ENCODE measurements at regions not wholly inside any gene's neighbourhood (a gene's known extent, or its start where the extent isn't known, plus 50 kb on each side); places are given as distances from the start of the nearest gene placed in this dataset.
A peak's percentile ranks its signal among the peaks of the same experiment; 100 is the strongest.
"Not testable (repeated sequence)": the region's sequence is repeated elsewhere in the genome, so short reads cannot be mapped to it uniquely, and the experiment has no call there.

DNA sequence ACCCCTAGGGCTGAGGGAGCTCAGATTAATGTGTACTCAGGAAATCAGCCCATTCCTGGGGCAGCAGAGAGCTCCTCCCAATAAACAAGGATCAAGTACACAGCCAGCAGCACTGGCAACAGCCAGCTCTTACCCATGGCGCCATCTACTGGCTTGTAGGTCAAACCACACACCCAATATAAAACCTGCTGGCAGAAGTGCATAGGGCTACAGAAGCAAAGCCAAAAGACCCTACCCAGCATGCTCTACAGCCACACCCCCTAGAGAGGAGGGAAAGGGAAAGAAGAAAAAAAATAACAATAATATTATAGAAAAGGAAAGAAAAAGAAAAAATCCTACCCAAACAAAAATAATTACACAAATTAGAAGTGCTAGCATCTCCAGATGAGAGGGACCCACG lies 127.5 kb upstream of the PABPC3 start:
- peak; percentile 55 for DNase-seq (ENCODE audit: low spot score)
- POLR2A ChIA-PET (ENCODE audit: low non-redundant PET), result interaction anchor here (0.6 kb wide), 1 partner anchor 275 kb away, joined by 3 read pairs; no protein-coding TSS in a partner anchor
- H3K9me3 ChIP-seq (ENCODE audit: low read depth, low read length, poor library complexity, severe bottlenecking); H3K36me3 ChIP-seq (ENCODE audit: insufficient read depth, low read length, poor library complexity, severe bottlenecking); intact Hi-C loops (cut with micrococcal nuclease; ENCODE audit: unreplicated experiment); BruUV-seq (replicated peaks); H3K4me1 ChIP-seq (ENCODE audit: insufficient read depth, low read length, poor library complexity, severe bottlenecking); H3K27ac ChIP-seq (ENCODE audit: low read depth, low read length, poor library complexity, severe bottlenecking); H3K27me3 ChIP-seq (replicated peaks; ENCODE audit: insufficient read depth, low read depth, low read length, poor library complexity): not testable (repeated sequence)
- CTCF ChIA-PET, result interaction anchor here (1.4 kb wide), 1 partner anchor 103 kb away, joined by 3 read pairs; no protein-coding TSS in a partner anchor
- TF ChIP-seq, protein P1, sequence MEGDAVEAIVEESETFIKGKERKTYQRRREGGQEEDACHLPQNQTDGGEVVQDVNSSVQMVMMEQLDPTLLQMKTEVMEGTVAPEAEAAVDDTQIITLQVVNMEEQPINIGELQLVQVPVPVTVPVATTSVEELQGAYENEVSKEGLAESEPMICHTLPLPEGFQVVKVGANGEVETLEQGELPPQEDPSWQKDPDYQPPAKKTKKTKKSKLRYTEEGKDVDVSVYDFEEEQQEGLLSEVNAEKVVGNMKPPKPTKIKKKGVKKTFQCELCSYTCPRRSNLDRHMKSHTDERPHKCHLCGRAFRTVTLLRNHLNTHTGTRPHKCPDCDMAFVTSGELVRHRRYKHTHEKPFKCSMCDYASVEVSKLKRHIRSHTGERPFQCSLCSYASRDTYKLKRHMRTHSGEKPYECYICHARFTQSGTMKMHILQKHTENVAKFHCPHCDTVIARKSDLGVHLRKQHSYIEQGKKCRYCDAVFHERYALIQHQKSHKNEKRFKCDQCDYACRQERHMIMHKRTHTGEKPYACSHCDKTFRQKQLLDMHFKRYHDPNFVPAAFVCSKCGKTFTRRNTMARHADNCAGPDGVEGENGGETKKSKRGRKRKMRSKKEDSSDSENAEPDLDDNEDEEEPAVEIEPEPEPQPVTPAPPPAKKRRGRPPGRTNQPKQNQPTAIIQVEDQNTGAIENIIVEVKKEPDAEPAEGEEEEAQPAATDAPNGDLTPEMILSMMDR (conservative IDR thresholded peaks at IDR 0.05; ENCODE audit: low read depth, low read length), result peak; percentile 53; the same call in 1 of the 2 replicates
- peak overlapping the region; percentile 47 for H3K4me3 ChIP-seq (ENCODE audit: low read depth, low read length, poor library complexity, severe bottlenecking)

DNA sequence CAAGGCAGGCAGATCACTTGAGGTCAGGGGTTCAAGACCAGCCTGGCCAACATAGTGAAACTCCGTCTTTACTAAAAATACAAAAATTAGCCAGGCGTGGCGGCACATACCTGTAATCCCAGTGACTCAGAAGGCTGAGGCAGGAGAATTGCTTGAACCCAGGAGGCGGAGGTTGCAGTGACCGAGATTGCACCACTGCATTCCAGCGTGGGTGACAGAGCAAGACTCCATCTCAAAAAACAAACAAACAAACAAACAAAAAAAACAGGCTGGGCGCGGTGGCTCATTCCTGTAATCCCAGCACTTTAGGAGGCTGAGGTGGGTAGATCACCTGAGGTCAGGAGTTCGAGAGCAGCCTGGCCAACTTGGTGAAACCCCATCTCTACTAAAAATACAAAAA lies 122.8 kb upstream of the PABPC3 start:
- H3K27me3 ChIP-seq (replicated peaks; ENCODE audit: insufficient read depth, low read depth, low read length, poor library complexity); H3K9me3 ChIP-seq (ENCODE audit: low read depth, low read length, poor library complexity, severe bottlenecking); POLR2A ChIA-PET (ENCODE audit: low non-redundant PET); DNase-seq (ENCODE audit: low spot score); intact Hi-C loops (cut with micrococcal nuclease; ENCODE audit: unreplicated experiment); H3K4me3 ChIP-seq (ENCODE audit: low read depth, low read length, poor library complexity, severe bottlenecking); CTCF ChIA-PET; H3K27ac ChIP-seq (ENCODE audit: low read depth, low read length, poor library complexity, severe bottlenecking); BruUV-seq (replicated peaks); H3K4me1 ChIP-seq (ENCODE audit: insufficient read depth, low read length, poor library complexity, severe bottlenecking); H3K36me3 ChIP-seq (ENCODE audit: insufficient read depth, low read length, poor library complexity, severe bottlenecking): not testable (repeated sequence)

DNA sequence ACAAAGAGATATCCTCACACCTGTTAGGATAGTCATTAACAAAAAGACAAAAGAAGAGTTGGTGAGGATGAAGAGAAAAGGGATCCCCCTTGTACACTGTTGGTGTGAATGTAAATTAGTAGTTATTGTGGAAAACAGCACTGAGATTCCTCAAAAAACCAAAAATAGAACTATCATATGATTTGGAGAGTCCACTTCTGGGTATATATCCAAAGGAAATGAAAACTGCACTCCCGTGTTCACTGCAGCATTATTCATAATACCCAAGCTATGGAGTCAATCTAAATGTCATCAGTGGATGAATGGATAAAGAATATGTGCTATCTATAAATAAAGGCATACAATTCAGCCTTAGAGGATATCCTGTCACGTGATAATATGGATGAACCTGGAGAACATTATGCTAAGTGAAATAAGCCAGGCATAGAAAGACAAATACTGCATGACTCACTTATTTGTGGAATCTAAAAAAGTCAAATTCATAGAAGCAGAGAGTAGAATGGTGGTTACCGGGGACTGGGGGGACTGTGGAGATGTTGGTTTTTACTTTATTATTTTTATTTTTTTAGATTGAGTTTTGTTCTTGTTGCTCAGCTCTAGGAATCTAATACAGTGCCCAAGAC lies 114.6 kb upstream of the PABPC3 start:
- H3K4me1 ChIP-seq (ENCODE audit: insufficient read depth, low read length, poor library complexity, severe bottlenecking); CTCF ChIA-PET; DNase-seq (ENCODE audit: low spot score); H3K27ac ChIP-seq (ENCODE audit: low read depth, low read length, poor library complexity, severe bottlenecking); POLR2A ChIA-PET (ENCODE audit: low non-redundant PET); H3K27me3 ChIP-seq (replicated peaks; ENCODE audit: insufficient read depth, low read depth, low read length, poor library complexity); intact Hi-C loops (cut with micrococcal nuclease; ENCODE audit: unreplicated experiment); H3K36me3 ChIP-seq (ENCODE audit: insufficient read depth, low read length, poor library complexity, severe bottlenecking); H3K4me3 ChIP-seq (ENCODE audit: low read depth, low read length, poor library complexity, severe bottlenecking); BruUV-seq (replicated peaks); H3K9me3 ChIP-seq (ENCODE audit: low read depth, low read length, poor library complexity, severe bottlenecking): not testable (repeated sequence)

DNA sequence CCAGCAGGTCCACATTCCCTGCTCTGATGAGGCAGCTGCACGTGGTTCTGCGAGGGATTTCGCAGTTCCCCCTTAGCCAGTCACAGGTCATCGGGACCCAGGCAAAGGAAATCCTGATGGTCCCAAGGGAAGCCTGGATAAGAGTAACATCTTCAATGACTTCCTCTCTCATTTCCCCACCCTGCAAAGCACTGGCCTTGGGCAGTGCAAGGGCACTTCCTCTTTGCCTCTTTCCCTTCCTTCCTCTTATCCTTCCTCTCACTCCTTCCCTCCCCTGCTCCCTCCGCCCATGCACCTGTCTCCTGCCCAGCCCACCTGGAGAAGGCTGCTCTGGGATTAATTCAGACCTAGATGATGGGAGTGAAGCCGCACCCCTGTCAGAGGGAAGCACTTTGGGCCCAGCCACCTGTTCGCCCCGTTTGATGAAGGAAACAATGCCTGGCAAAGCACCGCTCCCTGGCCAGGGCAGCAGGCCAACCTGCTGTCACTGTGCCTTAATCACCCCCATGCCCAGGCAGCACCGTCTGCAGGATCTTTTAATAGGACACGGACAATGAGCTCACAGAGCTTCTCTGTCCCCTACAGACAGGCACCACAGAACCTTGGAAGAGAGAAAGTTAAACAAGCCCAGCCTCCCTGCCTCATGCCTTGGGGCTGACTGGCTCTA lies 113.5 kb upstream of the PABPC3 start:
- no TSS peak for BruUV-seq (replicated peaks)
- Histone ChIP-seq H3K27ac (ENCODE audit: low read depth, low read length, poor library complexity, severe bottlenecking) (no peak overlapping the region), H3K4me1 (ENCODE audit: insufficient read depth, low read length, poor library complexity, severe bottlenecking) (no peaks in the 10 kb centered on the region), H3K36me3 (ENCODE audit: insufficient read depth, low read length, poor library complexity, severe bottlenecking) (no peaks in the 10 kb centered on the region), H3K4me3 (ENCODE audit: low read depth, low read length, poor library complexity, severe bottlenecking) (no peak overlapping the region), H3K9me3 (ENCODE audit: low read depth, low read length, poor library complexity, severe bottlenecking) (no peaks in the 10 kb centered on the region), H3K27me3 (replicated peaks; ENCODE audit: insufficient read depth, low read depth, low read length, poor library complexity) (no peaks in the 10 kb centered on the region)
- intact Hi-C loops (cut with micrococcal nuclease; ENCODE audit: unreplicated experiment), result no loop called here
- no peak for DNase-seq (ENCODE audit: low spot score)
- CTCF ChIA-PET, result no interaction called here
- TF ChIP-seq EZH2 (IDR thresholded peaks at IDR 0.05; ENCODE audit: borderline replicate concordance, low read depth, low read length, poor library complexity, severe bottlenecking), result no peak
- TF ChIP-seq, protein P1 (conservative IDR thresholded peaks at IDR 0.05; ENCODE audit: low read depth, low read length), result no peak
- POLR2A ChIA-PET (ENCODE audit: low non-redundant PET), result no interaction called here
